Osteoblast (primary cell): ENCODE measurements at regions not wholly inside any gene's neighbourhood (a gene's known extent, or its start where the extent isn't known, plus 50 kb on each side); places are given as distances from the start of the nearest gene placed in this dataset.

ENCODE experiments used
- DNase-seq: peaks from one replicate; pipeline ENCODE4 v3.0.0; 2011; ENCODE audit warnings: low spot score, mixed read lengths; ENCODE audit not compliant: insufficient read length; ENCODE audit errors: missing footprints
- H2AFZ ChIP-seq: 2 replicates; pipeline ENCODE4 v1.6.0; 2011; ENCODE audit warnings: mild to moderate bottlenecking, low read length
- H3K27ac ChIP-seq: 2 replicates; pipeline ENCODE4 v1.5.1; 2011; ENCODE audit warnings: mild to moderate bottlenecking, low read depth, low read length, moderate library complexity
- H3K27me3 ChIP-seq: 2 replicates; pipeline ENCODE4 v1.6.0; 2012; ENCODE audit warnings: mild to moderate bottlenecking, control low read depth, inconsistent platforms, low read length, moderate library complexity; ENCODE audit not compliant: insufficient read depth
- H3K36me3 ChIP-seq: 2 replicates; pipeline ENCODE4 v1.5.1; 2011; ENCODE audit warnings: mild to moderate bottlenecking, low read length, control low read depth, moderate library complexity; ENCODE audit not compliant: insufficient read depth
- H3K4me1 ChIP-seq: 2 replicates; pipeline ENCODE4 v1.5.1; 2011; ENCODE audit warnings: mild to moderate bottlenecking, low read length, control low read depth, moderate library complexity; ENCODE audit not compliant: insufficient read depth
- H3K4me2 ChIP-seq: 2 replicates; pipeline ENCODE4 v1.6.0; 2011; ENCODE audit warnings: mild to moderate bottlenecking, low read length; ENCODE audit not compliant: insufficient read depth
- H3K4me3 ChIP-seq: fragments of 200-600 bp; sonication (generic); 3 replicates; pipeline ENCODE4 v1.5.1; 2012; ENCODE audit warnings: mild to moderate bottlenecking, low read length, inconsistent platforms; ENCODE audit not compliant: insufficient read depth
- H3K79me2 ChIP-seq: 2 replicates; pipeline ENCODE4 v1.6.0; 2012; ENCODE audit warnings: mild to moderate bottlenecking, low read length, control low read depth, inconsistent platforms; ENCODE audit not compliant: insufficient read depth
- H3K9me3 ChIP-seq: 2 replicates; pipeline ENCODE4 v1.5.1; 2011; ENCODE audit warnings: low read depth, low read length, control low read depth
- H4K20me1 ChIP-seq: 2 replicates; pipeline ENCODE4 v1.6.0; 2012; ENCODE audit warnings: mild to moderate bottlenecking, low read length, control low read depth; ENCODE audit not compliant: insufficient read depth
- TF ChIP-seq, protein P1 (sequence below): IDR thresholded peaks from 2 replicates; pipeline ENCODE4 v1.5.1; 2011; ENCODE audit warnings: mild to moderate bottlenecking, low read depth, low read length, moderate library complexity; ENCODE audit errors: extremely low read depth

GRCh38 chr16:80417706-80418271 lies 123.0 kb upstream of the DYNLRB2 start:
- no peak for DNase-seq
- Histone ChIP-seq H4K20me1 (no peaks in the 10 kb centered on the region), H3K9me3 (no peaks in the 10 kb centered on the region), H3K36me3 (no peaks in the 10 kb centered on the region), H3K4me2 (no peak overlapping the region), H3K79me2 (no peaks in the 10 kb centered on the region), H3K4me3 (no peak overlapping the region), H3K27me3 (no peaks in the 10 kb centered on the region), H3K4me1 (no peaks in the 10 kb centered on the region), H2AFZ (no peak overlapping the region), H3K27ac (no peak overlapping the region)
- TF ChIP-seq, protein P1, sequence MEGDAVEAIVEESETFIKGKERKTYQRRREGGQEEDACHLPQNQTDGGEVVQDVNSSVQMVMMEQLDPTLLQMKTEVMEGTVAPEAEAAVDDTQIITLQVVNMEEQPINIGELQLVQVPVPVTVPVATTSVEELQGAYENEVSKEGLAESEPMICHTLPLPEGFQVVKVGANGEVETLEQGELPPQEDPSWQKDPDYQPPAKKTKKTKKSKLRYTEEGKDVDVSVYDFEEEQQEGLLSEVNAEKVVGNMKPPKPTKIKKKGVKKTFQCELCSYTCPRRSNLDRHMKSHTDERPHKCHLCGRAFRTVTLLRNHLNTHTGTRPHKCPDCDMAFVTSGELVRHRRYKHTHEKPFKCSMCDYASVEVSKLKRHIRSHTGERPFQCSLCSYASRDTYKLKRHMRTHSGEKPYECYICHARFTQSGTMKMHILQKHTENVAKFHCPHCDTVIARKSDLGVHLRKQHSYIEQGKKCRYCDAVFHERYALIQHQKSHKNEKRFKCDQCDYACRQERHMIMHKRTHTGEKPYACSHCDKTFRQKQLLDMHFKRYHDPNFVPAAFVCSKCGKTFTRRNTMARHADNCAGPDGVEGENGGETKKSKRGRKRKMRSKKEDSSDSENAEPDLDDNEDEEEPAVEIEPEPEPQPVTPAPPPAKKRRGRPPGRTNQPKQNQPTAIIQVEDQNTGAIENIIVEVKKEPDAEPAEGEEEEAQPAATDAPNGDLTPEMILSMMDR = no peak

DNA sequence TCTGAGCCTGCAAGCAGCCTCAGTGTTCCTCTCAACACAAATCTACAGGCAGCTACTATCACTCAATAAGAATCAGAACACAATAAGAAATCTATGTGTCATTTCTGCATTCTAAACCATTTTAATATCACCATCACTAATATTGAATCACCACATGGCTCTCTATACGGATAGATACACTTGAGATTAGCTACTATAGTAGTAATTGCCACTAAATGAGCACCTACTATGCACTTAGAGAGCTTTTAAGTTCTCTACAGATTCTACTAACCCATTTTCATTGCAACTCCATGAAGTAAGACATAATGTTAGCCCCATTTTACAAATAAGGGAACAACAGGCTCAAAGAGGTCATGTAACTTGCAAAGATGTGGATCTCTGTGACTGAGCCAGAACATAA lies 132.8 kb upstream of the DYNLRB2 start:
- Histone ChIP-seq H3K27ac (no peak overlapping the region), H2AFZ (no peak overlapping the region), H3K4me3 (no peak overlapping the region), H4K20me1 (no peaks in the 10 kb centered on the region), H3K9me3 (no peaks in the 10 kb centered on the region), H3K79me2 (no peaks in the 10 kb centered on the region), H3K4me1 (no peaks in the 10 kb centered on the region), H3K36me3 (no peaks in the 10 kb centered on the region), H3K27me3 (no peaks in the 10 kb centered on the region), H3K4me2 (no peak overlapping the region)
- DNase-seq = no peak
- TF ChIP-seq, protein P1 = no peak

- no peaks in the 10 kb centered on the region for H3K9me3 ChIP-seq
- no peak overlapping the region for H3K4me2 ChIP-seq
- H3K79me2 ChIP-seq = no peaks in the 10 kb centered on the region
These were observed 133.4 kb upstream of the DYNLRB2 start for GRCh38 chr16:80407265-80407987.

GRCh38 chr16:80404847-80405246 lies 135.9 kb upstream of the DYNLRB2 start:
- no peak for DNase-seq
- H3K79me2 ChIP-seq = no peaks in the 10 kb centered on the region
- TF ChIP-seq, protein P1 = no peak
- H3K4me3 ChIP-seq = no peak overlapping the region
- no peaks in the 10 kb centered on the region for H3K36me3 ChIP-seq
- H3K4me2 ChIP-seq = no peak overlapping the region
- H3K9me3 ChIP-seq = no peaks in the 10 kb centered on the region
- no peak overlapping the region for H2AFZ ChIP-seq
- H4K20me1 ChIP-seq = no peaks in the 10 kb centered on the region
- H3K4me1 ChIP-seq = no peaks in the 10 kb centered on the region
- H3K27ac ChIP-seq = no peak overlapping the region
- H3K27me3 ChIP-seq = no peaks in the 10 kb centered on the region

More at GRCh38 chr16:80407265-80407987, 133.4 kb upstream of the DYNLRB2 start:
- Histone ChIP-seq H3K4me3 (no peak overlapping the region), H3K4me1 (no peaks in the 10 kb centered on the region), H3K36me3 (no peaks in the 10 kb centered on the region), H3K27me3 (no peaks in the 10 kb centered on the region), H3K27ac (no peak overlapping the region), H4K20me1 (no peaks in the 10 kb centered on the region), H2AFZ (no peak overlapping the region)
- TF ChIP-seq, protein P1 = no peak
- DNase-seq = no peak
